H1 (cell line): ENCODE measurements at regions not wholly inside any gene's neighbourhood (a gene's known extent, or its start where the extent isn't known, plus 50 kb on each side); places are given as distances from the start of the nearest gene placed in this dataset.

Source experiments
- CTCF ChIA-PET: fragments of 300-600 bp; sonication (Branson Sonifier 250); formaldehyde crosslinking; loops from one replicate; lab custom pipeline; 2021; ENCODE audit not compliant: partially characterized antibody; lab: Charles Lee
- POLR2A ChIA-PET: fragments of 300-600 bp; sonication (Branson Sonifier 250); formaldehyde crosslinking; loops from one replicate; lab custom pipeline; 2021; ENCODE audit warnings: inconsistent platforms; ENCODE audit not compliant: partially characterized antibody; lab: Charles Lee
- DNase-seq, 2 experiments: peaks; one replicate each; pipeline versions ENCODE4 v3.0.0 to v3.0.0-alpha.2; 2010 to 2022; ENCODE audit warnings: low spot score in 2 of 2, low read depth in 1 of 2, mixed read lengths in 1 of 2
- FAIRE-seq: peaks from 2 replicates; lab custom pipeline; 2011; peaks lifted over from hg19 to GRCh38; lab: Jason Lieb, UNC
- H2AFZ ChIP-seq: 2 replicates; pipeline ENCODE4 v1.8.1; 2012; ENCODE audit warnings: low read length, inconsistent platforms
- H2AK5ac ChIP-seq: 2 replicates; pipeline ENCODE4 v1.6.1; 2013; ENCODE audit warnings: low read depth, low read length
- H2BK120ac ChIP-seq: replicated peaks from 2 replicates; pipeline ENCODE3; 2013; ENCODE audit warnings: low read depth, low read length, inconsistent platforms
- H2BK12ac ChIP-seq: 2 replicates; pipeline ENCODE4 v1.6.1; 2013; ENCODE audit warnings: low read depth, low read length
- H2BK15ac ChIP-seq: 2 replicates; pipeline ENCODE4 v1.6.1; 2013; ENCODE audit warnings: low read length
- H2BK20ac ChIP-seq: 2 replicates; pipeline ENCODE4 v1.6.1; 2013; ENCODE audit warnings: low read length
- H2BK5ac ChIP-seq: 2 replicates; pipeline ENCODE4 v1.6.1; 2013; ENCODE audit warnings: low read depth, low read length
- H3K14ac ChIP-seq: 2 replicates; pipeline ENCODE4 v1.6.1; 2013; ENCODE audit warnings: inconsistent platforms; ENCODE audit not compliant: insufficient read length
- H3K18ac ChIP-seq: 2 replicates; pipeline ENCODE4 v1.6.1; 2013; ENCODE audit warnings: low read length; ENCODE audit errors: extremely low read depth
- H3K23ac ChIP-seq: 2 replicates; pipeline ENCODE4 v1.6.1; 2013; ENCODE audit warnings: inconsistent platforms; ENCODE audit not compliant: insufficient read length
- H3K23me2 ChIP-seq: 2 replicates; pipeline ENCODE4 v1.6.1; 2013; ENCODE audit warnings: low read depth, low read length
- H3K27ac ChIP-seq: 2 replicates; pipeline ENCODE4 v1.6.1; 2011; ENCODE audit warnings: low read depth, low read length, inconsistent platforms
- H3K27me3 ChIP-seq, 4 experiments: replicated peaks in 1 of 4; 1 replicate in 1 of 4; 2 replicates in 3 of 4; pipeline versions ENCODE4 v1.6.1 to v1.8.1; 2011 to 2013; ENCODE audit warnings: low read length in 3 of 4, mild to moderate bottlenecking in 3 of 4, inconsistent platforms in 2 of 4, mixed read lengths in 2 of 4, moderate library complexity in 1 of 4; ENCODE audit not compliant: control insufficient read depth in 3 of 4, insufficient read depth in 3 of 4; ENCODE audit errors: extremely low read depth in 1 of 4
- H3K36me3 ChIP-seq, 4 experiments: 2 replicates each; pipeline versions ENCODE4 v1.6.1 to v1.8.1; 2011 to 2013; ENCODE audit warnings: mild to moderate bottlenecking in 4 of 4, low read length in 3 of 4, moderate library complexity in 2 of 4, control low read depth in 1 of 4, inconsistent platforms in 1 of 4; ENCODE audit not compliant: insufficient read depth in 4 of 4, control insufficient read depth in 2 of 4
- H3K4ac ChIP-seq: replicated peaks from 2 replicates; pipeline ENCODE3; 2013; ENCODE audit warnings: low read length, low read depth, mixed read lengths, inconsistent platforms; ENCODE audit not compliant: insufficient read length
- H3K4me1 ChIP-seq, 4 experiments: replicated peaks in 1 of 4; 1 replicate in 1 of 4; 2 replicates in 3 of 4; pipeline versions ENCODE4 v1.6.1 to v1.8.1; 2011 to 2013; ENCODE audit warnings: low read length in 3 of 4, inconsistent platforms in 2 of 4, mixed read lengths in 1 of 4; ENCODE audit not compliant: insufficient read depth in 4 of 4, control insufficient read depth in 3 of 4
- H3K4me2 ChIP-seq, 2 experiments: 2 replicates each; pipeline versions ENCODE4 v1.6.1 to v1.8.1; 2011 to 2013; ENCODE audit warnings: low read depth in 2 of 2, low read length in 2 of 2, control low read depth in 1 of 2, inconsistent platforms in 1 of 2, mild to moderate bottlenecking in 1 of 2; ENCODE audit not compliant: insufficient read depth in 1 of 2
- H3K4me3 ChIP-seq, 4 experiments: fragments of 200-600, 300-600 bp in 1 of 4; sonication (generic), shearing (Covaris generic), sonication (Bioruptor Twin) in 1 of 4; 2 replicates each; pipeline versions ENCODE4 v1.5.1 to v1.8.1; 2011 to 2016; ENCODE audit warnings: low read length in 4 of 4, low read depth in 3 of 4, control low read depth in 2 of 4, inconsistent platforms in 2 of 4, mild to moderate bottlenecking in 2 of 4, mixed read lengths in 1 of 4, moderate library complexity in 1 of 4; ENCODE audit not compliant: insufficient read depth in 2 of 4; ENCODE audit errors: extremely low read depth in 1 of 4
- H3K56ac ChIP-seq: replicated peaks from 2 replicates; pipeline ENCODE3; 2013; ENCODE audit warnings: low read depth, mild to moderate bottlenecking, mixed read lengths, low read length, inconsistent platforms; ENCODE audit not compliant: insufficient read length
- H3K79me1 ChIP-seq: 2 replicates; pipeline ENCODE4 v1.6.1; 2013; ENCODE audit warnings: low read depth, low read length, control low read depth
- H3K79me2 ChIP-seq, 2 experiments: 2 replicates each; pipeline versions ENCODE4 v1.6.1 to v1.8.1; 2012 to 2013; ENCODE audit warnings: low read length in 2 of 2, mild to moderate bottlenecking in 2 of 2, inconsistent platforms in 1 of 2; ENCODE audit not compliant: insufficient read depth in 2 of 2, control insufficient read depth in 1 of 2
- H3K9ac ChIP-seq, 4 experiments: replicated peaks in 1 of 4; 1 replicate in 1 of 4; 2 replicates in 3 of 4; pipeline versions ENCODE4 v1.6.1 to v1.8.1; 2011 to 2013; ENCODE audit warnings: low read depth in 3 of 4, low read length in 3 of 4, control low read depth in 2 of 4, mild to moderate bottlenecking in 2 of 4, moderate library complexity in 2 of 4, inconsistent platforms in 1 of 4; ENCODE audit errors: extremely low read depth in 1 of 4
- H3K9me3 ChIP-seq, 2 experiments: 2 replicates each; pipeline versions ENCODE4 v1.6.1 to v1.8.1; 2012 to 2013; ENCODE audit warnings: mild to moderate bottlenecking in 2 of 2, moderate library complexity in 2 of 2, control low read depth in 1 of 2, inconsistent platforms in 1 of 2, low read depth in 1 of 2, low read length in 1 of 2, mixed read lengths in 1 of 2; ENCODE audit not compliant: insufficient read depth in 2 of 2
- H4K20me1 ChIP-seq, 2 experiments: replicated peaks in 1 of 2; 2 replicates each; pipeline versions ENCODE3 to v1.8.1; 2011 to 2013; ENCODE audit warnings: inconsistent platforms in 2 of 2, low read length in 2 of 2, mild to moderate bottlenecking in 1 of 2; ENCODE audit not compliant: insufficient read depth in 2 of 2, control insufficient read depth in 1 of 2
- H4K5ac ChIP-seq: 2 replicates; pipeline ENCODE4 v1.6.1; 2013; ENCODE audit warnings: low read length, low read depth, mixed read lengths, inconsistent platforms; ENCODE audit not compliant: insufficient read length
- H4K8ac ChIP-seq: 2 replicates; pipeline ENCODE4 v1.8.0; 2013; ENCODE audit warnings: mild to moderate bottlenecking, moderate library complexity, low read length, inconsistent platforms; ENCODE audit not compliant: insufficient read depth; ENCODE audit errors: extremely low read depth
- H4K91ac ChIP-seq: replicated peaks from 2 replicates; pipeline ENCODE3; 2013; ENCODE audit warnings: low read length, mixed read lengths, inconsistent platforms; ENCODE audit not compliant: insufficient read length
- GABPA ChIP-seq: IDR thresholded peaks from 2 replicates; pipeline ENCODE4 v1.6.1; 2011; ENCODE audit warnings: mild to moderate bottlenecking, low read length, moderate library complexity, borderline replicate concordance; ENCODE audit not compliant: insufficient read depth
- SRF ChIP-seq: IDR thresholded peaks from 2 replicates; pipeline ENCODE4 v1.6.1; 2011; ENCODE audit warnings: mild to moderate bottlenecking, low read depth, low read length, moderate library complexity
- WGBS, 2 experiments: shearing (Covaris generic) in 1 of 2; methylation state at CpG; one replicate each; pipeline versions ENCODE4 v1.1.6 to v1.1.7; 2013 to 2015; ENCODE audit warnings: low lambda C conversion rate in 2 of 2, mixed read lengths in 2 of 2, inconsistent platforms in 1 of 2, low coverage in 1 of 2, missing lambda C conversion rate in 1 of 2; ENCODE audit not compliant: insufficient replicate concordance in 2 of 2, insufficient coverage in 1 of 2, insufficient read length in 1 of 2; ENCODE audit errors: extremely low coverage in 1 of 2, missing lambda C conversion rate in 1 of 2; 5-methylcytosine and 5-hydroxymethylcytosine counted together

DNA sequence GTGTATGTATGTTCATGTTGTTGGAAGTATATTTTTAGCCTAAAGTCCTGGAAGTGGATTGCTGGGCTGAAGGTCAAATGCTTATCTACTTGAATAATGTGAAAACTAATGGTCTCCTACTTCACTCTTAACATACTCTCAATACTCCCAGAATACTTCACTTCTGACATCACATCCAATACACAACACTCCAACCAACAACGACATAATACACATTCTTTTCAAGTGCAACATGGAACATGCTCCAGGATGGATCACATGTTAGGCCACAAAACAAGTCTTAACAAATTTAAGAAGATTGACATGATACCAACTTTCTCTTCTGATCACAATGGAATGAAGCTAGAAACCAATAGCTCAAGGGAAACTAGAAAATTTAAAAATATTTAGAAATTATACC lies 126.9 kb upstream of the ADCY1 start:
- H2BK20ac ChIP-seq: no peak overlapping the region
- H3K4me2 ChIP-seq: no peak overlapping the region
- no peak overlapping the region for H2BK15ac ChIP-seq
- FAIRE-seq (no peak), DNase-seq (no peak)
- no peak overlapping the region for H3K27ac ChIP-seq
- POLR2A ChIA-PET: no interaction called here
- H4K5ac ChIP-seq: no peak overlapping the region
- WGBS, 2 experiments: 96 to 100% methylated on average over 1 of the region's 1 CpG
- H4K8ac ChIP-seq: no peak overlapping the region
- H2BK120ac ChIP-seq: no peak overlapping the region
- H4K20me1 ChIP-seq: no peaks in the 10 kb centered on the region
- no peaks in the 10 kb centered on the region for H3K23me2 ChIP-seq
- H3K9ac ChIP-seq: no peak overlapping the region
- no peak overlapping the region for H2AK5ac ChIP-seq
- no peak overlapping the region for H2BK12ac ChIP-seq
- H3K14ac ChIP-seq: no peak overlapping the region
- H2BK5ac ChIP-seq: no peak overlapping the region
- H3K9me3 ChIP-seq: no peaks in the 10 kb centered on the region; a peak in 1 of 4 replicates
- H3K4me1 ChIP-seq: no peaks in the 10 kb centered on the region
- no peak overlapping the region for H3K4me3 ChIP-seq
- no peaks in the 10 kb centered on the region for H3K27me3 ChIP-seq
- no peaks in the 10 kb centered on the region for H3K79me1 ChIP-seq
- no peak overlapping the region for H3K18ac ChIP-seq
- H2AFZ ChIP-seq: no peak overlapping the region
- H3K4ac ChIP-seq: no peak overlapping the region
- TF ChIP-seq SRF: no peak
- no peak for TF ChIP-seq GABPA
- TF ChIP-seq, all 59 proteins: peak for 0
- Histone ChIP-seq H3K36me3 (no peaks in the 10 kb centered on the region), H3K23ac (no peak overlapping the region), H3K79me2 (no peaks in the 10 kb centered on the region), H3K56ac (no peak overlapping the region), H4K91ac (no peak overlapping the region)
- CTCF ChIA-PET: no interaction called here
